ENCODE measurements at regions not wholly inside any gene's neighbourhood (a gene's known extent, or its start where the extent isn't known, plus 50 kb on each side); places are given as distances from the start of the nearest gene placed in this dataset.

DNA sequence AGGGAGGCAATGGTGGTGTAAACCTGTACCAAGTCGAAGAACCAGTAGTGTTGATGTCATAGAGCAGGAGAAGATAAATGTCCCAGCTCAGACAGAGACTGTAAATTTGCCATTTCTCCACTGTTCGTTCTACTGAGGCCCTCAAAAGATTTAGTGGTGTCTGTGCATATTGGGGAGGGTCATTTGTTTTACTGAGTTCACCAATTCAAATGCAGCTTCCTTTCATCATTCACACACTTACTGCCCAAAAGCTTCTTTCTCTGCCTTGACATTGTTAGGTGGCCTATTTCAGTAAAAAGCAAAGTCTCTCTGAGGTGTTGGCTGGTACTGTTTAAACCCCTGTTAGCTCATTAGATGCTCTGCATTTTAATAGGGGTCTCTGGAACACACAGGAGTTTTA is 86.2 kb upstream of the EDNRB start:
- TF ChIP-seq, protein P1, sequence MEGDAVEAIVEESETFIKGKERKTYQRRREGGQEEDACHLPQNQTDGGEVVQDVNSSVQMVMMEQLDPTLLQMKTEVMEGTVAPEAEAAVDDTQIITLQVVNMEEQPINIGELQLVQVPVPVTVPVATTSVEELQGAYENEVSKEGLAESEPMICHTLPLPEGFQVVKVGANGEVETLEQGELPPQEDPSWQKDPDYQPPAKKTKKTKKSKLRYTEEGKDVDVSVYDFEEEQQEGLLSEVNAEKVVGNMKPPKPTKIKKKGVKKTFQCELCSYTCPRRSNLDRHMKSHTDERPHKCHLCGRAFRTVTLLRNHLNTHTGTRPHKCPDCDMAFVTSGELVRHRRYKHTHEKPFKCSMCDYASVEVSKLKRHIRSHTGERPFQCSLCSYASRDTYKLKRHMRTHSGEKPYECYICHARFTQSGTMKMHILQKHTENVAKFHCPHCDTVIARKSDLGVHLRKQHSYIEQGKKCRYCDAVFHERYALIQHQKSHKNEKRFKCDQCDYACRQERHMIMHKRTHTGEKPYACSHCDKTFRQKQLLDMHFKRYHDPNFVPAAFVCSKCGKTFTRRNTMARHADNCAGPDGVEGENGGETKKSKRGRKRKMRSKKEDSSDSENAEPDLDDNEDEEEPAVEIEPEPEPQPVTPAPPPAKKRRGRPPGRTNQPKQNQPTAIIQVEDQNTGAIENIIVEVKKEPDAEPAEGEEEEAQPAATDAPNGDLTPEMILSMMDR (IDR thresholded peaks at IDR 0.05), result no peak
- TF ChIP-seq EZH2phosphoT487 (IDR thresholded peaks at IDR 0.05), result no peak
- no peak for TF ChIP-seq EZH2 (IDR thresholded peaks at IDR 0.05)

All from neural progenitor cell (in vitro differentiated cells).